ENCODE measurements at regions not wholly inside any gene's neighbourhood (a gene's known extent, or its start where the extent isn't known, plus 50 kb on each side); places are given as distances from the start of the nearest gene placed in this dataset.

GRCh38 chr5:118311103-118311819, 677.1 kb downstream of the DTWD2 start:
- ChIA-PET CTCF (ENCODE audit: unreplicated experiment) (no interaction called here), POLR2A (no interaction called here)
- no TSS peak for BruUV-seq (replicated peaks)
- DNase-seq (ENCODE audit: low spot score): no peak
- H3K27ac ChIP-seq (ENCODE audit: low read depth, low read length, poor library complexity, severe bottlenecking): no peak overlapping the region
- H3K79me2 ChIP-seq (ENCODE audit: insufficient read depth, low read depth, low read length): no peaks in the 10 kb centered on the region
- no peaks in the 10 kb centered on the region for H4K20me1 ChIP-seq (ENCODE audit: insufficient read depth, low read length)
- no peaks in the 10 kb centered on the region for H3K9me3 ChIP-seq (ENCODE audit: low read length)
- no peak overlapping the region for H3K4me3 ChIP-seq (ENCODE audit: low read depth, low read length, poor library complexity, severe bottlenecking)
- H3K9me2 ChIP-seq (ENCODE audit: insufficient read depth, low read length): no peaks in the 10 kb centered on the region
- no peaks in the 10 kb centered on the region for H3K36me3 ChIP-seq (ENCODE audit: insufficient read depth, low read length)
- H3K4me2 ChIP-seq (ENCODE audit: low read length): no peak overlapping the region
- H2AFZ ChIP-seq (ENCODE audit: low read length): no peak overlapping the region
- no peak for TF ChIP-seq CTCF (conservative IDR thresholded peaks at IDR 0.05; ENCODE audit: low read length)
- no peak for TF ChIP-seq EZH2phosphoT487 (IDR thresholded peaks at IDR 0.05; ENCODE audit: borderline replicate concordance, low read depth, low read length)
- H3K4me1 ChIP-seq (ENCODE audit: insufficient read depth, low read length, poor library complexity, severe bottlenecking): no peaks in the 10 kb centered on the region
- intact Hi-C loops (cut with micrococcal nuclease; ENCODE audit: unreplicated experiment): no loop called here

GRCh38 chr5:118310401-118310800, 677.9 kb downstream of the DTWD2 start:
- no peaks in the 10 kb centered on the region for H3K9me2 ChIP-seq (ENCODE audit: insufficient read depth, low read length)
- no peaks in the 10 kb centered on the region for H3K4me1 ChIP-seq (ENCODE audit: insufficient read depth, low read length, poor library complexity, severe bottlenecking)
- H4K20me1 ChIP-seq (ENCODE audit: insufficient read depth, low read length): no peaks in the 10 kb centered on the region
- H2AFZ ChIP-seq (ENCODE audit: low read length): no peak overlapping the region
- no peak for TF ChIP-seq EZH2phosphoT487 (IDR thresholded peaks at IDR 0.05; ENCODE audit: borderline replicate concordance, low read depth, low read length)
- no peak for TF ChIP-seq CTCF (conservative IDR thresholded peaks at IDR 0.05; ENCODE audit: low read length)
- H3K27ac ChIP-seq (ENCODE audit: low read depth, low read length, poor library complexity, severe bottlenecking): no peak overlapping the region
- H3K36me3 ChIP-seq (ENCODE audit: insufficient read depth, low read length): no peaks in the 10 kb centered on the region
- no peaks in the 10 kb centered on the region for H3K79me2 ChIP-seq (ENCODE audit: insufficient read depth, low read depth, low read length)
- CTCF ChIA-PET (ENCODE audit: unreplicated experiment): no interaction called here
- POLR2A ChIA-PET: no interaction called here
- no peak overlapping the region for H3K4me2 ChIP-seq (ENCODE audit: low read length)
- intact Hi-C loops (cut with micrococcal nuclease; ENCODE audit: unreplicated experiment): no loop called here
- no peaks in the 10 kb centered on the region for H3K9me3 ChIP-seq (ENCODE audit: low read length)
- no TSS peak for BruUV-seq (replicated peaks)
- H3K4me3 ChIP-seq (ENCODE audit: low read depth, low read length, poor library complexity, severe bottlenecking): no peak overlapping the region
- no peak for DNase-seq (ENCODE audit: low spot score)

- no TSS peak for BruUV-seq (replicated peaks)
- Histone ChIP-seq H3K4me3 (ENCODE audit: low read depth, low read length, poor library complexity, severe bottlenecking) (no peak overlapping the region), H3K9me3 (ENCODE audit: low read length) (no peaks in the 10 kb centered on the region), H4K20me1 (ENCODE audit: insufficient read depth, low read length) (no peaks in the 10 kb centered on the region), H3K9me2 (ENCODE audit: insufficient read depth, low read length) (no peaks in the 10 kb centered on the region), H3K79me2 (ENCODE audit: insufficient read depth, low read depth, low read length) (no peaks in the 10 kb centered on the region), H3K4me1 (ENCODE audit: insufficient read depth, low read length, poor library complexity, severe bottlenecking) (no peaks in the 10 kb centered on the region), H3K36me3 (ENCODE audit: insufficient read depth, low read length) (no peaks in the 10 kb centered on the region), H2AFZ (ENCODE audit: low read length) (no peak overlapping the region), H3K4me2 (ENCODE audit: low read length) (no peak overlapping the region), H3K27ac (ENCODE audit: low read depth, low read length, poor library complexity, severe bottlenecking) (no peak overlapping the region)
- TF ChIP-seq CTCF (conservative IDR thresholded peaks at IDR 0.05; ENCODE audit: low read length) (no peak), EZH2phosphoT487 (IDR thresholded peaks at IDR 0.05; ENCODE audit: borderline replicate concordance, low read depth, low read length) (no peak)
- intact Hi-C loops (cut with micrococcal nuclease; ENCODE audit: unreplicated experiment): no loop called here
- ChIA-PET CTCF (ENCODE audit: unreplicated experiment) (no interaction called here), POLR2A (no interaction called here)
- no peak for DNase-seq (ENCODE audit: low spot score)
Measured at GRCh38 chr5:118303296-118303695, 685.1 kb downstream of the DTWD2 start.
